ENCODE measurements at regions not wholly inside any gene's neighbourhood (a gene's known extent, or its start where the extent isn't known, plus 50 kb on each side); places are given as distances from the start of the nearest gene placed in this dataset.

GRCh38 chr2:140013545-140014203, 1233.5 kb upstream of the NXPH2 start:
- H3K79me2 ChIP-seq (ENCODE audit: insufficient read depth, low read length) = no peaks in the 10 kb centered on the region
- no peaks in the 10 kb centered on the region for H3F3A ChIP-seq (ENCODE audit: insufficient read depth)
- no peaks in the 10 kb centered on the region for H3K36me3 ChIP-seq (ENCODE audit: low read length)
- H3K9me3 ChIP-seq (ENCODE audit: insufficient read depth, low read length) = no peaks in the 10 kb centered on the region
- H4K20me1 ChIP-seq (ENCODE audit: low read depth, low read length) = no peaks in the 10 kb centered on the region
- no peaks in the 10 kb centered on the region for H3K9me2 ChIP-seq (replicated peaks; ENCODE audit: insufficient read depth, low read length)
- H2AFZ ChIP-seq (ENCODE audit: low read depth, low read length, severe bottlenecking) = no peak overlapping the region
- TF ChIP-seq EZH2phosphoT487 (conservative IDR thresholded peaks at IDR 0.05; ENCODE audit: low read length) = no peak
- TF ChIP-seq CTCF (IDR thresholded peaks at IDR 0.05; ENCODE audit: insufficient read depth, low read length, poor library complexity, severe bottlenecking) = no peak
- H3K4me2 ChIP-seq (ENCODE audit: low read depth, low read length, poor library complexity, severe bottlenecking) = no peak overlapping the region
- no peak overlapping the region for H3K9ac ChIP-seq (ENCODE audit: low read length)
- no peaks in the 10 kb centered on the region for H3K27me3 ChIP-seq (ENCODE audit: low read length)
- H3K4me3 ChIP-seq (ENCODE audit: insufficient read depth, low read length, poor library complexity, severe bottlenecking) = no peak overlapping the region
- no peak overlapping the region for H3K27ac ChIP-seq (ENCODE audit: low read depth, low read length)

- H3F3A ChIP-seq (ENCODE audit: insufficient read depth) = no peaks in the 10 kb centered on the region
- no peaks in the 10 kb centered on the region for H3K27me3 ChIP-seq (ENCODE audit: low read length)
- H3K79me2 ChIP-seq (ENCODE audit: insufficient read depth, low read length) = no peaks in the 10 kb centered on the region
- H3K27ac ChIP-seq (ENCODE audit: low read depth, low read length) = no peak overlapping the region
- TF ChIP-seq CTCF (IDR thresholded peaks at IDR 0.05; ENCODE audit: insufficient read depth, low read length, poor library complexity, severe bottlenecking) (no peak), EZH2phosphoT487 (conservative IDR thresholded peaks at IDR 0.05; ENCODE audit: low read length) (no peak)
- no peaks in the 10 kb centered on the region for H3K36me3 ChIP-seq (ENCODE audit: low read length)
- H3K9me2 ChIP-seq (replicated peaks; ENCODE audit: insufficient read depth, low read length) = no peaks in the 10 kb centered on the region
- no peak overlapping the region for H2AFZ ChIP-seq (ENCODE audit: low read depth, low read length, severe bottlenecking)
- H3K4me3 ChIP-seq (ENCODE audit: insufficient read depth, low read length, poor library complexity, severe bottlenecking) = no peak overlapping the region
- no peak overlapping the region for H3K9ac ChIP-seq (ENCODE audit: low read length)
- H3K4me2 ChIP-seq (ENCODE audit: low read depth, low read length, poor library complexity, severe bottlenecking) = no peak overlapping the region
- no peaks in the 10 kb centered on the region for H4K20me1 ChIP-seq (ENCODE audit: low read depth, low read length)
- H3K9me3 ChIP-seq (ENCODE audit: insufficient read depth, low read length) = no peaks in the 10 kb centered on the region
Measured at GRCh38 chr2:140011287-140011686, 1231.1 kb upstream of the NXPH2 start.

GRCh38 chr2:140002110-140002509, 1221.9 kb upstream of the NXPH2 start:
- Histone ChIP-seq H3K9ac (ENCODE audit: low read length) (no peak overlapping the region), H4K20me1 (ENCODE audit: low read depth, low read length) (no peaks in the 10 kb centered on the region), H3K9me2 (replicated peaks; ENCODE audit: insufficient read depth, low read length) (no peaks in the 10 kb centered on the region), H3K27me3 (ENCODE audit: low read length) (no peaks in the 10 kb centered on the region), H3K4me2 (ENCODE audit: low read depth, low read length, poor library complexity, severe bottlenecking) (no peak overlapping the region), H3F3A (ENCODE audit: insufficient read depth) (no peaks in the 10 kb centered on the region), H3K79me2 (ENCODE audit: insufficient read depth, low read length) (no peaks in the 10 kb centered on the region), H3K9me3 (ENCODE audit: insufficient read depth, low read length) (no peaks in the 10 kb centered on the region), H3K36me3 (ENCODE audit: low read length) (no peaks in the 10 kb centered on the region), H2AFZ (ENCODE audit: low read depth, low read length, severe bottlenecking) (no peak overlapping the region), H3K4me3 (ENCODE audit: insufficient read depth, low read length, poor library complexity, severe bottlenecking) (no peak overlapping the region), H3K27ac (ENCODE audit: low read depth, low read length) (no peak overlapping the region)
- TF ChIP-seq CTCF (IDR thresholded peaks at IDR 0.05; ENCODE audit: insufficient read depth, low read length, poor library complexity, severe bottlenecking) (no peak), EZH2phosphoT487 (conservative IDR thresholded peaks at IDR 0.05; ENCODE audit: low read length) (no peak)
